ENCODE measurements at regions not wholly inside any gene's neighbourhood (a gene's known extent, or its start where the extent isn't known, plus 50 kb on each side); places are given as distances from the start of the nearest gene placed in this dataset.

DNA sequence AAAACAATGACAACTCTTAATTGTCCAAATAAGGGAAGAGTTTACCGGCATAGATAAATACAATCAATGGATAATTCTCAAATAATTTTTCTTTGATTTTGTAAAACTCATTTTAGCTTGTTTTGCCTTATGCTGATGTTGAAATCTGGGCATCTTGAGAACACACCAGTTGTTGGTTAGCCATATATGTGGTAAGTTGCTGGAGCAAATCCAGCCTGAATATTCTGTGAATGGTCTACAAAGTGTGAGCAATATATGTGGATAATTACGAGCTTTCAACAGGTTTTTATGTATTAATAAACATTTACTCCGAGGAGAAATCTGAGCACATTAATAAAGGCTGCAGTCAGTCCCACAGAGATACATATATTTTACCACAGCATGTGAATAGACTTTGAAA is 423.6 kb downstream of the BCKDHB start:
- TF ChIP-seq POLR2AphosphoS5 (IDR thresholded peaks at IDR 0.05; ENCODE audit: low read depth, low read length) (no peak), POLR2A (IDR thresholded peaks at IDR 0.05; ENCODE audit: low read depth, low read length) (no peak), TAF1 (IDR thresholded peaks at IDR 0.05; ENCODE audit: borderline replicate concordance, low read depth, low read length) (no peak)
